ENCODE measurements at regions not wholly inside any gene's neighbourhood (a gene's known extent, or its start where the extent isn't known, plus 50 kb on each side); places are given as distances from the start of the nearest gene placed in this dataset.

DNA sequence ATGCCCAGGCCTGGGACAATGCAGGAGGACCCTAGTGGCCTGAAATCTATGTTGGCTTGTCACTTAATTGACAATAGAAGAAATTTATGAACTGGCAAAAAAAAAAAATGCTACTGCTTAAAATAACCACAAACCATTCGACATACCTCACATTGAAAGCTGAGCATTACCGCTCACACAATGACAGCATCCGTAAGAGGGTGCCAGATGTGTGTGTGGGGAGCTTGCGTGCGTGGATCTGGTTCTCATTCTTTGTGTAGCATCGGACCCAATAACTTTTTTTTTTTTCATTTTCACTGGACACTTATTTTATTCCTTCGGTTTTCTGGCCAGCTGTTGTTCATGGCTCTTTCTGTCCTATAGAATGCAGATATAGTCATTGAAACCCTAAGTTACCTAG, 216.7 kb downstream of the VRK1 start:
- ChIA-PET CTCF (ENCODE audit: low intra/inter-chr PET ratio, low total read pairs) (no interaction called here), POLR2A (no interaction called here)
- peaks cover 0 to 4% of the 10 kb centered on the region in 2 experiments; a peak in 1 of 5 replicates for H3K27me3 ChIP-seq (ENCODE audit: control insufficient read depth in 1 of 2, insufficient read depth in 2 of 2, low read length in 2 of 2)
- H4K20me1 ChIP-seq (ENCODE audit: insufficient read depth, low read length) = no peaks in the 10 kb centered on the region
- no peaks in the 10 kb centered on the region for H3K36me3 ChIP-seq (replicated peaks in 1 of 2; ENCODE audit: control insufficient read depth in 1 of 2, insufficient read depth in 2 of 2, low read length in 2 of 2)
- BruUV-seq (replicated peaks) = no TSS peak
- no peak for TF ChIP-seq FIP1L1 (IDR thresholded peaks at IDR 0.05; ENCODE audit: borderline replicate concordance, insufficient read depth, low read depth, low read length)
- no peak for TF ChIP-seq CC2D1A (CRISPR knock-in tag; IDR thresholded peaks at IDR 0.05)
- no peak for TF ChIP-seq KLF16 (CRISPR knock-in tag; IDR thresholded peaks at IDR 0.05)
- TF ChIP-seq, protein P1, sequence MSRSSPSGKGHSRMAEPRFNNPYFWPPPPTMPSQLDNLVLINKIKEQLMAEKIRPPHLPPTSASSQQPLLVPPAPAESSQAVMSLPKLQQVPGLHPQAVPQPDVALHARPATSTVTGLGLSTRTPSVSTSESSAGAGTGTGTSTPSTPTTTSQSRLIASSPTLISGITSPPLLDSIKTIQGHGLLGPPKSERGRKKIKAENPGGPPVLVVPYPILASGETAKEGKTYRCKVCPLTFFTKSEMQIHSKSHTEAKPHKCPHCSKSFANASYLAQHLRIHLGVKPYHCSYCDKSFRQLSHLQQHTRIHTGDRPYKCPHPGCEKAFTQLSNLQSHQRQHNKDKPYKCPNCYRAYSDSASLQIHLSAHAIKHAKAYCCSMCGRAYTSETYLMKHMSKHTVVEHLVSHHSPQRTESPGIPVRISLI (CRISPR knock-in tag; IDR thresholded peaks at IDR 0.05; ENCODE audit: borderline replicate concordance) = no peak
- no peak for TF ChIP-seq REXO4 (CRISPR knock-in tag; IDR thresholded peaks at IDR 0.05; ENCODE audit: borderline replicate concordance)
- TF ChIP-seq ZNF350 (CRISPR knock-in tag; IDR thresholded peaks at IDR 0.05; ENCODE audit: borderline replicate concordance, low read depth) = no peak
- ATAC-seq (no peak), DNase-seq (ENCODE audit: low spot score) (no peak), FAIRE-seq (no peak)
- H3K4me2 ChIP-seq (ENCODE audit: low read depth, low read length) = no peak overlapping the region
- no peak overlapping the region for H3K9ac ChIP-seq (ENCODE audit: insufficient read depth, low read depth, low read length)
- H3K4me1 ChIP-seq (ENCODE audit: insufficient read depth, low read length) = no peaks in the 10 kb centered on the region
- no peak overlapping the region for H2AFZ ChIP-seq (ENCODE audit: low read length)
- in situ Hi-C loops (cut with HindIII; ENCODE audit: extremely low pct_ligation_motif_present, low pct_unique_long_range_greater_than_20kb) = no loop called here
- WGBS (ENCODE audit: low lambda C conversion rate) = 62% methylated on average over 6 of the region's 7 CpGs
- no peak overlapping the region for H3K27ac ChIP-seq (ENCODE audit: extremely low read length, insufficient read depth, low read length)
- H3K4me3 ChIP-seq (replicated peaks in 1 of 3; ENCODE audit: insufficient read depth in 1 of 3, low read depth in 2 of 3, low read length in 3 of 3) = no peak overlapping the region
- H3K79me2 ChIP-seq (ENCODE audit: insufficient read depth, low read length) = no peaks in the 10 kb centered on the region
- intact Hi-C loops (cut with micrococcal nuclease; ENCODE audit: unreplicated experiment) = no loop called here
- H3K9me3 ChIP-seq (ENCODE audit: low read length) = no peaks in the 10 kb centered on the region

DNA sequence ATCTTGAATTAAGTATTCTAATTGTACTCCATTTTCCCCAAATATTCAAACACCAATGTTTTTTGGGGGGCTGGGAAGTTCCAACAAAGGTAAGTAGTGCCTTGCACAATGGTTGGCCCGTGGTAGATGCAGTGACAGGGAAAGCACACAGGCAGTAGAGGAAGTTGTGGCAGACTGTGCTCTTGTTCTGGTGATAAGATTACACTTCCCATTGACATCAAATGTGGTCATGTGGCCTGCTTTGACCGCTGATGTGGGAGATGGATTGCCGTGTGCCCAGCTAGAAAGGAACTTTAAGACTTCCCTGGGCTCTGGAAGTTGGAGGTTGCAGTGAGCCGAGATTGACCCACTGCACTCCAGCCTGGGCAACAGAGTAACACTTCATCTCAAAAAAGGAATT, 223.8 kb downstream of the VRK1 start:
- H3K9me3 ChIP-seq (ENCODE audit: low read length) = no peaks in the 10 kb centered on the region
- H3K27me3 ChIP-seq (ENCODE audit: control insufficient read depth in 1 of 2, insufficient read depth in 2 of 2, low read length in 2 of 2) = peaks cover 2 to 30% of the 10 kb centered on the region in 2 experiments; a peak in 3 of 5 replicates
- ATAC-seq = no peak
- no peak overlapping the region for H3K9ac ChIP-seq (ENCODE audit: insufficient read depth, low read depth, low read length)
- H4K20me1 ChIP-seq (ENCODE audit: insufficient read depth, low read length) = no peaks in the 10 kb centered on the region
- no TSS peak for BruUV-seq (replicated peaks)
- in situ Hi-C loops (cut with HindIII; ENCODE audit: extremely low pct_ligation_motif_present, low pct_unique_long_range_greater_than_20kb) = no loop called here
- 33% methylated on average over 2 of the region's 4 CpGs for WGBS (ENCODE audit: low lambda C conversion rate)
- intact Hi-C loops (cut with micrococcal nuclease; ENCODE audit: unreplicated experiment) = no loop called here
- no peaks in the 10 kb centered on the region for H3K79me2 ChIP-seq (ENCODE audit: insufficient read depth, low read length)
- no peak overlapping the region for H2AFZ ChIP-seq (ENCODE audit: low read length)
- no peak for DNase-seq (ENCODE audit: low spot score)
- CTCF ChIA-PET (ENCODE audit: low intra/inter-chr PET ratio, low total read pairs) = no interaction called here
- no peak overlapping the region for H3K4me2 ChIP-seq (ENCODE audit: low read depth, low read length)
- POLR2A ChIA-PET = no interaction called here
- H3K4me3 ChIP-seq (replicated peaks in 1 of 3; ENCODE audit: insufficient read depth in 1 of 3, low read depth in 2 of 3, low read length in 3 of 3) = no peak overlapping the region
- no peak overlapping the region for H3K27ac ChIP-seq (ENCODE audit: extremely low read length, insufficient read depth, low read length)
- H3K4me1 ChIP-seq (ENCODE audit: insufficient read depth, low read length) = no peaks in the 10 kb centered on the region
- no peaks in the 10 kb centered on the region for H3K36me3 ChIP-seq (replicated peaks in 1 of 2; ENCODE audit: control insufficient read depth in 1 of 2, insufficient read depth in 2 of 2, low read length in 2 of 2)
- no peak for FAIRE-seq
- no peak for TF ChIP-seq ZNF556 (CRISPR knock-in tag; IDR thresholded peaks at IDR 0.05; ENCODE audit: borderline replicate concordance)
- TF ChIP-seq, protein P2, sequence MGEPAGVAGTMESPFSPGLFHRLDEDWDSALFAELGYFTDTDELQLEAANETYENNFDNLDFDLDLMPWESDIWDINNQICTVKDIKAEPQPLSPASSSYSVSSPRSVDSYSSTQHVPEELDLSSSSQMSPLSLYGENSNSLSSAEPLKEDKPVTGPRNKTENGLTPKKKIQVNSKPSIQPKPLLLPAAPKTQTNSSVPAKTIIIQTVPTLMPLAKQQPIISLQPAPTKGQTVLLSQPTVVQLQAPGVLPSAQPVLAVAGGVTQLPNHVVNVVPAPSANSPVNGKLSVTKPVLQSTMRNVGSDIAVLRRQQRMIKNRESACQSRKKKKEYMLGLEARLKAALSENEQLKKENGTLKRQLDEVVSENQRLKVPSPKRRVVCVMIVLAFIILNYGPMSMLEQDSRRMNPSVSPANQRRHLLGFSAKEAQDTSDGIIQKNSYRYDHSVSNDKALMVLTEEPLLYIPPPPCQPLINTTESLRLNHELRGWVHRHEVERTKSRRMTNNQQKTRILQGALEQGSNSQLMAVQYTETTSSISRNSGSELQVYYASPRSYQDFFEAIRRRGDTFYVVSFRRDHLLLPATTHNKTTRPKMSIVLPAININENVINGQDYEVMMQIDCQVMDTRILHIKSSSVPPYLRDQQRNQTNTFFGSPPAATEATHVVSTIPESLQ (CRISPR knock-in tag; conservative IDR thresholded peaks at IDR 0.05) = no peak
- TF ChIP-seq, protein P3, sequence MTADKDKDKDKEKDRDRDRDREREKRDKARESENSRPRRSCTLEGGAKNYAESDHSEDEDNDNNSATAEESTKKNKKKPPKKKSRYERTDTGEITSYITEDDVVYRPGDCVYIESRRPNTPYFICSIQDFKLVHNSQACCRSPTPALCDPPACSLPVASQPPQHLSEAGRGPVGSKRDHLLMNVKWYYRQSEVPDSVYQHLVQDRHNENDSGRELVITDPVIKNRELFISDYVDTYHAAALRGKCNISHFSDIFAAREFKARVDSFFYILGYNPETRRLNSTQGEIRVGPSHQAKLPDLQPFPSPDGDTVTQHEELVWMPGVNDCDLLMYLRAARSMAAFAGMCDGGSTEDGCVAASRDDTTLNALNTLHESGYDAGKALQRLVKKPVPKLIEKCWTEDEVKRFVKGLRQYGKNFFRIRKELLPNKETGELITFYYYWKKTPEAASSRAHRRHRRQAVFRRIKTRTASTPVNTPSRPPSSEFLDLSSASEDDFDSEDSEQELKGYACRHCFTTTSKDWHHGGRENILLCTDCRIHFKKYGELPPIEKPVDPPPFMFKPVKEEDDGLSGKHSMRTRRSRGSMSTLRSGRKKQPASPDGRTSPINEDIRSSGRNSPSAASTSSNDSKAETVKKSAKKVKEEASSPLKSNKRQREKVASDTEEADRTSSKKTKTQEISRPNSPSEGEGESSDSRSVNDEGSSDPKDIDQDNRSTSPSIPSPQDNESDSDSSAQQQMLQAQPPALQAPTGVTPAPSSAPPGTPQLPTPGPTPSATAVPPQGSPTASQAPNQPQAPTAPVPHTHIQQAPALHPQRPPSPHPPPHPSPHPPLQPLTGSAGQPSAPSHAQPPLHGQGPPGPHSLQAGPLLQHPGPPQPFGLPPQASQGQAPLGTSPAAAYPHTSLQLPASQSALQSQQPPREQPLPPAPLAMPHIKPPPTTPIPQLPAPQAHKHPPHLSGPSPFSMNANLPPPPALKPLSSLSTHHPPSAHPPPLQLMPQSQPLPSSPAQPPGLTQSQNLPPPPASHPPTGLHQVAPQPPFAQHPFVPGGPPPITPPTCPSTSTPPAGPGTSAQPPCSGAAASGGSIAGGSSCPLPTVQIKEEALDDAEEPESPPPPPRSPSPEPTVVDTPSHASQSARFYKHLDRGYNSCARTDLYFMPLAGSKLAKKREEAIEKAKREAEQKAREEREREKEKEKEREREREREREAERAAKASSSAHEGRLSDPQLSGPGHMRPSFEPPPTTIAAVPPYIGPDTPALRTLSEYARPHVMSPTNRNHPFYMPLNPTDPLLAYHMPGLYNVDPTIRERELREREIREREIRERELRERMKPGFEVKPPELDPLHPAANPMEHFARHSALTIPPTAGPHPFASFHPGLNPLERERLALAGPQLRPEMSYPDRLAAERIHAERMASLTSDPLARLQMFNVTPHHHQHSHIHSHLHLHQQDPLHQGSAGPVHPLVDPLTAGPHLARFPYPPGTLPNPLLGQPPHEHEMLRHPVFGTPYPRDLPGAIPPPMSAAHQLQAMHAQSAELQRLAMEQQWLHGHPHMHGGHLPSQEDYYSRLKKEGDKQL (CRISPR knock-in tag; IDR thresholded peaks at IDR 0.05; ENCODE audit: low read depth) = no peak

All from HepG2 (cell line).